Neural crest cell (in vitro differentiated cells): ENCODE measurements at regions not wholly inside any gene's neighbourhood (a gene's known extent, or its start where the extent isn't known, plus 50 kb on each side); places are given as distances from the start of the nearest gene placed in this dataset.

Experiments used
- DNase-seq: peaks from one replicate; pipeline ENCODE4 v3.0.0; 2021; ENCODE audit warnings: low read depth, mixed read lengths, low spot score
- H3K27ac Mint-ChIP-seq: one replicate; pipeline ENCODE4 v1.8.0; 2021; ENCODE audit warnings: mild to moderate bottlenecking, mixed read lengths; ENCODE audit not compliant: unreplicated experiment
- H3K27me3 Mint-ChIP-seq: 2 replicates; pipeline ENCODE4 v1.8.0; 2021; ENCODE audit warnings: low read depth, mild to moderate bottlenecking, mixed read lengths
- H3K36me3 Mint-ChIP-seq: 2 replicates; pipeline ENCODE4 v1.8.0; 2021; ENCODE audit warnings: low read depth, mild to moderate bottlenecking, mixed read lengths
- H3K4me1 Mint-ChIP-seq: 2 replicates; pipeline ENCODE4 v1.8.0; 2021; ENCODE audit warnings: mixed read lengths
- H3K4me3 Mint-ChIP-seq: one replicate; pipeline ENCODE4 v1.8.0; 2021; ENCODE audit warnings: mild to moderate bottlenecking, mixed read lengths
- H3K9me3 Mint-ChIP-seq: 2 replicates; pipeline ENCODE4 v1.8.0; 2021; ENCODE audit warnings: mixed read lengths
- TF ChIP-seq, protein P1 (sequence below): fragments of 200-600 bp; sonication (generic); conservative IDR thresholded peaks from 2 replicates; pipeline ENCODE4 v1.5.0; 2021; ENCODE audit warnings: antibody characterized with exemption, mild to moderate bottlenecking

DNA sequence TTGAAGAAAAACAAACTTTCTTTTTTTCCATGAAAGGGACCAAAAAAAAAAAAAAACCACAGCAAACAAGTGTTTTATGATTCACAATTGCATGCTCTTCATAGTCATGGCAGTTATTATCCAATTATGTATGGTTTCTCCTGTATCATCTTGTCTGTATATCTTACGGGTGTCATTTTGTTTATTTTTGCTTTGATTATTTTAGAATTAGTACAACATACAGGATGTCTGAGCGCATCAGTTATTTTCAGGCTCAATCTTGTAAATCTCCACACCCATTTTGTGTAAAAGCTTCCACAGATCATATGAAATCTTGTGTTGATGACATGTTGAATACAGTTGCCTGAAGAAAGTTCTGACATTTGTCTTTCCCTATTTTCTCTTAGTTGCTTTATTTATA, 280.3 kb downstream of the KLF5 start:
- TF ChIP-seq, protein P1, sequence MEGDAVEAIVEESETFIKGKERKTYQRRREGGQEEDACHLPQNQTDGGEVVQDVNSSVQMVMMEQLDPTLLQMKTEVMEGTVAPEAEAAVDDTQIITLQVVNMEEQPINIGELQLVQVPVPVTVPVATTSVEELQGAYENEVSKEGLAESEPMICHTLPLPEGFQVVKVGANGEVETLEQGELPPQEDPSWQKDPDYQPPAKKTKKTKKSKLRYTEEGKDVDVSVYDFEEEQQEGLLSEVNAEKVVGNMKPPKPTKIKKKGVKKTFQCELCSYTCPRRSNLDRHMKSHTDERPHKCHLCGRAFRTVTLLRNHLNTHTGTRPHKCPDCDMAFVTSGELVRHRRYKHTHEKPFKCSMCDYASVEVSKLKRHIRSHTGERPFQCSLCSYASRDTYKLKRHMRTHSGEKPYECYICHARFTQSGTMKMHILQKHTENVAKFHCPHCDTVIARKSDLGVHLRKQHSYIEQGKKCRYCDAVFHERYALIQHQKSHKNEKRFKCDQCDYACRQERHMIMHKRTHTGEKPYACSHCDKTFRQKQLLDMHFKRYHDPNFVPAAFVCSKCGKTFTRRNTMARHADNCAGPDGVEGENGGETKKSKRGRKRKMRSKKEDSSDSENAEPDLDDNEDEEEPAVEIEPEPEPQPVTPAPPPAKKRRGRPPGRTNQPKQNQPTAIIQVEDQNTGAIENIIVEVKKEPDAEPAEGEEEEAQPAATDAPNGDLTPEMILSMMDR = no peak
- no peaks in the 10 kb centered on the region for H3K4me1 Mint-ChIP-seq
- H3K9me3 Mint-ChIP-seq = no peaks in the 10 kb centered on the region
- no peaks in the 10 kb centered on the region for H3K36me3 Mint-ChIP-seq
- H3K4me3 Mint-ChIP-seq = no peak overlapping the region
- no peaks in the 10 kb centered on the region for H3K27me3 Mint-ChIP-seq
- no peak for DNase-seq
- no peak overlapping the region for H3K27ac Mint-ChIP-seq

DNA sequence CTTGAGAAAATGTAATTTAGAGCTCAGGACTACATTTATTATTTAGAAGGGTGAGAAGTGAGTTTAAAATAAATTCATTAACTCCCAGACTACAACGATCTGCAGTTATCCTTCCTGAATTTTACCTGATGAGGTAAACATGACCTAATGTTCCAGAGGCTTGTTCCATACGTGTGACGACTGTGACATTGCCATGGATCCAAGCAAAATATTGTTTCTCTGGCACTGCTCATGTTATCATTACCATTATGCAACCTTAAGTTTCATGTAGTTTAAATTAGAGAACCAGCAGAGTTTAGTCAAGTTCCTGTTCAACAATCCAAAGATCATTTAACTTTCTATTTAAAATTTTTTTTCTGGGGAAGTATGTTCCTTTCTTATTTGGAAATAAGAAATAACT, 279.6 kb downstream of the KLF5 start:
- H3K4me1 Mint-ChIP-seq = no peaks in the 10 kb centered on the region
- H3K27me3 Mint-ChIP-seq = no peaks in the 10 kb centered on the region
- no peak overlapping the region for H3K4me3 Mint-ChIP-seq
- TF ChIP-seq, protein P1 = no peak
- H3K9me3 Mint-ChIP-seq = no peaks in the 10 kb centered on the region
- no peak overlapping the region for H3K27ac Mint-ChIP-seq
- DNase-seq = no peak
- H3K36me3 Mint-ChIP-seq = no peaks in the 10 kb centered on the region

DNA sequence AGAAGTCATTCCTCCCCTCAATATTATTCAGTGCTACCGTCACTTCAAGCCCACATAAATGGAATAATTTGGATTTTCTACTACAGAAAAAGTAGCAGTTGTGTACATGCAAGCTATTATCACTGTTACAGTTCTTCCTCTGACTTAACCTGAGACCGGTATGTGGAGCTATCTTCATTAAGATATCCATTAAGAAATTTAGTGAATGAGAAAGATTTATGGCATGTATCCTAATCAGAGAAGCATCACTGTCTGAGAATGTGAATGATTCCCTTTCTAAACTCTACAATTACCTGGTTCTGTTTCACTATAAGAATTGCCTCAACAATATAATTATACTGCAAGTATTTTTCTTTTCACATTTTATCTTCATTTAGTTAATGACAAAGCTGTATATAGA, 278.7 kb downstream of the KLF5 start:
- no peak overlapping the region for H3K4me3 Mint-ChIP-seq
- no peaks in the 10 kb centered on the region for H3K9me3 Mint-ChIP-seq
- no peaks in the 10 kb centered on the region for H3K4me1 Mint-ChIP-seq
- H3K27me3 Mint-ChIP-seq = no peaks in the 10 kb centered on the region
- H3K36me3 Mint-ChIP-seq = no peaks in the 10 kb centered on the region
- no peak overlapping the region for H3K27ac Mint-ChIP-seq
- DNase-seq = no peak
- TF ChIP-seq, protein P1 = no peak

DNA sequence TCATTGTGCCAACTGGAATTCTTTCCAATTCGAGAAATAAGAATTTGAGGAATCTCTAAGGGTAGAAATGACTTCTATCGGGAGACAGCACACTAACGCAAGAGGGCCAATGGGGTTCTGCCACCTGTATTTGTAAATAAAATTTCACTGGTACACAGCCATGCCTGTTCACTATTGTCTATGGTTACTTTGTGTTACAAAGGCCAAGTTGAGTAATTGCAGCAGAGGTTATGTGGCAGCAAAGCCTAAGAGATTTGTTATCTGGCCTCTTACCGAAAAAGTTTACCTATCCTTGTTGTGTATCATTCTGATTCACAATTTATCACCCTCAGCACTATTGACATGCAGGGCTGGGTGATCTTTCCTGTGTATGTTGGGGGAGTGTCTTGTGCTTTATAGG, 278.0 kb downstream of the KLF5 start:
- DNase-seq = no peak
- Mint-ChIP-seq H3K9me3 (no peaks in the 10 kb centered on the region), H3K4me1 (no peaks in the 10 kb centered on the region), H3K4me3 (no peak overlapping the region), H3K27me3 (no peaks in the 10 kb centered on the region), H3K36me3 (no peaks in the 10 kb centered on the region), H3K27ac (no peak overlapping the region)
- TF ChIP-seq, protein P1 = no peak

DNA sequence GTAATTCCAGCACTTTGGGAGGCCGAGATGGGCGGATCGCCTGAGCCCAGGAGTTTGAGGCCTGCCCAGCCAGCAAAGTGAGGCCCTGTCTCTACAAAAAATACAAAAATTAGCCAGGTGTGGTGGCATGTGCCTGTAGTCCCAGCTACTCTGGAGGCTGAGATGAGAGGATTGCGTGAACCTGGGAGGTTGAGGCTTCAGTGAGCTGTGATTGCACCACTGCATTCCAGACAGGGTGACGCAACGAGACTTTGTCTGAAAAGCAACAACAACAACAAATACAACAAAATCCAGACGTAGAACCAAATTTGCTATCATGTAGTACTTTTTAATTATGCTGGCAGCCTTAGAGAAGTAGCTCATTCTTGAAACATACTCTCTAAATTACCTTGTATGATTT, 277.1 kb downstream of the KLF5 start:
- DNase-seq = no peak
- no peaks in the 10 kb centered on the region for H3K36me3 Mint-ChIP-seq

More for the DNA sequence above, 277.1 kb downstream of the KLF5 start:
- H3K27me3 Mint-ChIP-seq = no peaks in the 10 kb centered on the region
- H3K4me3 Mint-ChIP-seq = no peak overlapping the region
- peaks cover 3% of the 10 kb centered on the region for H3K9me3 Mint-ChIP-seq
- H3K4me1 Mint-ChIP-seq = no peaks in the 10 kb centered on the region
- H3K27ac Mint-ChIP-seq = no peak overlapping the region
- TF ChIP-seq, protein P1 = no peak
